SK-N-SH treated with all-trans-retinoic acid at 6 μM for 48 hours (cell line): ENCODE measurements at regions not wholly inside any gene's neighbourhood (a gene's known extent, or its start where the extent isn't known, plus 50 kb on each side); places are given as distances from the start of the nearest gene placed in this dataset.

Experiments used
- ATAC-seq: fragments of 200-7000 bp; cut with Tn5 transposase; 3 replicates; pipeline ENCODE4 v1.9.1; 2020; ENCODE audit warnings: mild to moderate bottlenecking, moderate library complexity
- BACH2 ChIP-seq: fragments of 250-450 bp; sonication (Bioruptor Pico); IDR thresholded peaks from 2 replicates; pipeline ENCODE4 v1.9.0; 2021; ENCODE audit warnings: mild to moderate bottlenecking, borderline replicate concordance
- CREB5 ChIP-seq: fragments of 250-450 bp; sonication (Bioruptor Pico); IDR thresholded peaks from 2 replicates; pipeline ENCODE4 v1.5.1; 2020; ENCODE audit warnings: low read depth, mild to moderate bottlenecking, moderate library complexity
- CSDC2 ChIP-seq: fragments of 250-450 bp; sonication (Bioruptor Pico); IDR thresholded peaks from 2 replicates; pipeline ENCODE4 v1.5.0; 2020; ENCODE audit warnings: mild to moderate bottlenecking, moderate library complexity
- ESRRG ChIP-seq: fragments of 250-450 bp; sonication (Bioruptor Pico); IDR thresholded peaks from 2 replicates; pipeline ENCODE4 v1.6.1; 2021; ENCODE audit warnings: mild to moderate bottlenecking
- ISL1 ChIP-seq: fragments of 250-450 bp; sonication (Bioruptor Pico); IDR thresholded peaks from 2 replicates; pipeline ENCODE4 v2.1.2; 2022; ENCODE audit warnings: mild to moderate bottlenecking, moderate library complexity
- OSR1 ChIP-seq: fragments of 250-450 bp; sonication (Bioruptor Pico); IDR thresholded peaks from 2 replicates; pipeline ENCODE4 v1.8.0; 2022; ENCODE audit warnings: moderate library complexity, mild to moderate bottlenecking, inconsistent platforms
- PPARA ChIP-seq: fragments of 250-450 bp; sonication (Bioruptor Pico); IDR thresholded peaks from 2 replicates; pipeline ENCODE4 v1.5.0; 2020; ENCODE audit warnings: mild to moderate bottlenecking, borderline replicate concordance
- RARB ChIP-seq: fragments of 250-450 bp; sonication (Bioruptor Pico); IDR thresholded peaks from 2 replicates; pipeline ENCODE4 v1.8.0; 2021; ENCODE audit warnings: mild to moderate bottlenecking, moderate library complexity
- SNAI2 ChIP-seq: fragments of 250-450 bp; sonication (Bioruptor Pico); IDR thresholded peaks from 2 replicates; pipeline ENCODE4 v1.5.0; 2020; ENCODE audit warnings: mild to moderate bottlenecking, moderate library complexity
- TCF4 ChIP-seq: fragments of 250-450 bp; sonication (Bioruptor Pico); IDR thresholded peaks from 2 replicates; pipeline ENCODE4 v1.8.0; 2021; ENCODE audit warnings: mild to moderate bottlenecking, moderate library complexity, borderline replicate concordance
- TOX ChIP-seq: fragments of 250-450 bp; sonication (Bioruptor Pico); IDR thresholded peaks from 2 replicates; pipeline ENCODE4 v1.8.0; 2021; ENCODE audit warnings: mild to moderate bottlenecking, moderate library complexity, borderline replicate concordance
- ZC3H10 ChIP-seq: fragments of 250-450 bp; sonication (Bioruptor Pico); IDR thresholded peaks from 2 replicates; pipeline ENCODE4 v1.5.1; 2021; ENCODE audit warnings: mild to moderate bottlenecking, moderate library complexity
- ZFP3 ChIP-seq: fragments of 250-450 bp; sonication (Bioruptor Pico); IDR thresholded peaks from 2 replicates; pipeline ENCODE4 v1.5.0; 2020; ENCODE audit warnings: mild to moderate bottlenecking, moderate library complexity
- ZFP30 ChIP-seq: fragments of 450-650 bp; formaldehyde crosslinking; IDR thresholded peaks from 2 replicates; pipeline ENCODE4 v1.5.0; 2022; ENCODE audit warnings: mild to moderate bottlenecking, moderate library complexity
- ZNF565 ChIP-seq: fragments of 450-650 bp; formaldehyde crosslinking; conservative IDR thresholded peaks from 2 replicates; pipeline ENCODE4 v1.5.0; 2020; ENCODE audit warnings: low read depth, mild to moderate bottlenecking, moderate library complexity
- ZNF70 ChIP-seq: fragments of 450-650 bp; formaldehyde crosslinking; IDR thresholded peaks from 2 replicates; pipeline ENCODE4 v1.5.0; 2020; ENCODE audit warnings: mild to moderate bottlenecking, moderate library complexity
- ZNF8 ChIP-seq: fragments of 450-650 bp; formaldehyde crosslinking; IDR thresholded peaks from 2 replicates; pipeline ENCODE4 v1.5.0; 2020; ENCODE audit warnings: mild to moderate bottlenecking, moderate library complexity
- TF ChIP-seq, protein P1 (sequence below): fragments of 250-450 bp; sonication (Bioruptor Pico); IDR thresholded peaks from 2 replicates; pipeline ENCODE4 v1.8.0; 2020; ENCODE audit warnings: mild to moderate bottlenecking, moderate library complexity, borderline replicate concordance
- TF ChIP-seq, protein P2 (sequence below): fragments of 250-450 bp; sonication (Bioruptor Pico); IDR thresholded peaks from 2 replicates; pipeline ENCODE4 v1.5.0; 2020; ENCODE audit warnings: mild to moderate bottlenecking, moderate library complexity

DNA sequence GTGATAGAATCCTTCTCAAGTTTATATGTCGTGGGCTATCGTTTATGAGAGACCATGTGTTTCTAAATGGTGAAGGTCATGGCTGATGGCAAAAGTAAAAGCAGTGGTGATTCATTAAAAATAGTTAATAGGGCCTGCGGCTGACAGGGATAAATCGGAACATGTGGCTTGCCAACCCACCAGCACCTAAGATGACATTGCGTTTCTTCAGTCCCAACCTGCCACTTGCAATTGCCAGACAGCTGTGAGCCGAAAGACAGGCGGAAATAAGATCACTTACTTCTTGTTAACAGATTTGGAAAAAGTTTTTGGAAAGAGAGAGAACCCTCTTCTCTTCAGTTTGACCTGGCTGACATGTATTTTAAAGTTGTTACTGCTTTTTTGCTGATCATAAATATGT, 131.5 kb upstream of the MPPED2 start:
- ATAC-seq = no peak
- TF ChIP-seq ZC3H10 = no peak
- TF ChIP-seq ZNF70 (CRISPR knock-in tag) = no peak

DNA sequence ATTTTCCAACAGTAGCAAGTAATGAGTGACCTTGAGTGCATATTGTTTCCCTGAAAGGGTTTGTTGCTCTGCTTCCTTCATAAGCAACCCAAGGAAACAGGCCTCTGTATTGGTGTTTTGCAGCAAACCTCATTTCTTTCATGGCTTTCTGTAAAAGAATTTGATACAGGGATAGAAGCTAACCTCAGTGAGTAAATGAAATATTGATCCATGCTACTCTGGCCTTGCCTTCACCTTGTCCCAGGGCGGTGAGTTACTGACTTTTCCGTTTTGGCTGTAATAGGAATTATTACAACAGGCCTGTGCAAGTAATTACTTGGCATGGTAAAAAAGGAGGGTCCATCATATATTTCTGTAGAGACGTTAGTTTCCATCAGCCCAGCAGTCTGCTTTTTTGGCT, 130.9 kb upstream of the MPPED2 start:
- ATAC-seq = no peak
- no peak for TF ChIP-seq ZNF70 (CRISPR knock-in tag)
- TF ChIP-seq ZFP3 (CRISPR knock-in tag) = no peak
- TF ChIP-seq, protein P1, sequence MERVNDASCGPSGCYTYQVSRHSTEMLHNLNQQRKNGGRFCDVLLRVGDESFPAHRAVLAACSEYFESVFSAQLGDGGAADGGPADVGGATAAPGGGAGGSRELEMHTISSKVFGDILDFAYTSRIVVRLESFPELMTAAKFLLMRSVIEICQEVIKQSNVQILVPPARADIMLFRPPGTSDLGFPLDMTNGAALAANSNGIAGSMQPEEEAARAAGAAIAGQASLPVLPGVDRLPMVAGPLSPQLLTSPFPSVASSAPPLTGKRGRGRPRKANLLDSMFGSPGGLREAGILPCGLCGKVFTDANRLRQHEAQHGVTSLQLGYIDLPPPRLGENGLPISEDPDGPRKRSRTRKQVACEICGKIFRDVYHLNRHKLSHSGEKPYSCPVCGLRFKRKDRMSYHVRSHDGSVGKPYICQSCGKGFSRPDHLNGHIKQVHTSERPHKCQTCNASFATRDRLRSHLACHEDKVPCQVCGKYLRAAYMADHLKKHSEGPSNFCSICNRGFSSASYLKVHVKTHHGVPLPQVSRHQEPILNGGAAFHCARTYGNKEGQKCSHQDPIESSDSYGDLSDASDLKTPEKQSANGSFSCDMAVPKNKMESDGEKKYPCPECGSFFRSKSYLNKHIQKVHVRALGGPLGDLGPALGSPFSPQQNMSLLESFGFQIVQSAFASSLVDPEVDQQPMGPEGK (CRISPR knock-in tag) = no peak
- no peak for TF ChIP-seq ZFP30 (CRISPR knock-in tag)
- no peak for TF ChIP-seq OSR1
- TF ChIP-seq ZNF565 (CRISPR knock-in tag) = no peak

- ATAC-seq = no peak
- TF ChIP-seq ESRRG (CRISPR knock-in tag) = no peak
- no peak for TF ChIP-seq SNAI2 (CRISPR knock-in tag)
- TF ChIP-seq CSDC2 (CRISPR knock-in tag) = no peak
Measured at GRCh38 chr11:30712749-30713148, 126.6 kb upstream of the MPPED2 start.

DNA sequence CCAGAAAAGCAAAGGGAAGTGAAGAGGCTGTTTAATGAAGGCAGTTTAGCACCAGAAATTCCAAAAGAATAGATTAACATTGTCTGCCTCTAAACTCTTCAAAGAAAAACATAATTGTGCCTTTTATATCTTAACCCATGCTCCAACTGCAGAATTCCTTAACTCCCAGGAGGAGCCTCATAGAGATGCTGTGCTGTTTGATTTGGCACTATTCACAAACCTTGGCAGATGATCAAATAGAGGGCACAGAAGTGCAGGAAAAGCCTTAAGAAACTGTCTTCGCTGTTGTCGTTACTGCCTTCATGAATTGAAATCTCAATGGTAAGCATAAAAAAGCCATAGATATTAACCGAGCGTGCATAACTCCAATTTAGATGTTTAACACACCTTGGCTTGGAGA, 124.1 kb upstream of the MPPED2 start:
- TF ChIP-seq ISL1 (CRISPR knock-in tag) = 0 out of 2 replicates have a peak, but pooled peaks have one; percentile 29
- no peak for TF ChIP-seq BACH2 (CRISPR knock-in tag)
- ATAC-seq = no peak

DNA sequence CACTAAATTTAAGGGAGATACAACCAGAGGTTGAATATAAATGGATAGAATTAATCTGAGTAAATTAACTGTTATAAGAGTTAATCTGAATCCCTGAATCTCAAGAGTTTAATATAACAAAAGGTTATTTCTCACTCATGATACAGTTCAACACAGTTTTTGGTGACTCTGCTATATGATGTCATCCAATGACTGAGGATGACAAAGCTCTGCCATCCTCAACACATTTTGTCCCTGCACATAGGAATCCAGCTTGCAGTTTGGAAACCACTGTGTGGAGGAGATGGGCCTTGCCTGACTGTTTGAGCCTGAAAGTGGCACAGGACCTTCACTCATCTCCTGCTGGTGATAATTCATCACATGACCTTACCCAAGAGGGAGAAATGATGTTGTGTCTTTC, 121.0 kb upstream of the MPPED2 start:
- no peak for TF ChIP-seq BACH2 (CRISPR knock-in tag)
- no peak for TF ChIP-seq TCF4 (CRISPR knock-in tag)
- no peak for TF ChIP-seq ZFP30 (CRISPR knock-in tag)
- TF ChIP-seq CSDC2 (CRISPR knock-in tag) = no peak
- TF ChIP-seq OSR1 = no peak
- no peak for TF ChIP-seq ZC3H10
- no peak for TF ChIP-seq PPARA (CRISPR knock-in tag)
- TF ChIP-seq, protein P2, sequence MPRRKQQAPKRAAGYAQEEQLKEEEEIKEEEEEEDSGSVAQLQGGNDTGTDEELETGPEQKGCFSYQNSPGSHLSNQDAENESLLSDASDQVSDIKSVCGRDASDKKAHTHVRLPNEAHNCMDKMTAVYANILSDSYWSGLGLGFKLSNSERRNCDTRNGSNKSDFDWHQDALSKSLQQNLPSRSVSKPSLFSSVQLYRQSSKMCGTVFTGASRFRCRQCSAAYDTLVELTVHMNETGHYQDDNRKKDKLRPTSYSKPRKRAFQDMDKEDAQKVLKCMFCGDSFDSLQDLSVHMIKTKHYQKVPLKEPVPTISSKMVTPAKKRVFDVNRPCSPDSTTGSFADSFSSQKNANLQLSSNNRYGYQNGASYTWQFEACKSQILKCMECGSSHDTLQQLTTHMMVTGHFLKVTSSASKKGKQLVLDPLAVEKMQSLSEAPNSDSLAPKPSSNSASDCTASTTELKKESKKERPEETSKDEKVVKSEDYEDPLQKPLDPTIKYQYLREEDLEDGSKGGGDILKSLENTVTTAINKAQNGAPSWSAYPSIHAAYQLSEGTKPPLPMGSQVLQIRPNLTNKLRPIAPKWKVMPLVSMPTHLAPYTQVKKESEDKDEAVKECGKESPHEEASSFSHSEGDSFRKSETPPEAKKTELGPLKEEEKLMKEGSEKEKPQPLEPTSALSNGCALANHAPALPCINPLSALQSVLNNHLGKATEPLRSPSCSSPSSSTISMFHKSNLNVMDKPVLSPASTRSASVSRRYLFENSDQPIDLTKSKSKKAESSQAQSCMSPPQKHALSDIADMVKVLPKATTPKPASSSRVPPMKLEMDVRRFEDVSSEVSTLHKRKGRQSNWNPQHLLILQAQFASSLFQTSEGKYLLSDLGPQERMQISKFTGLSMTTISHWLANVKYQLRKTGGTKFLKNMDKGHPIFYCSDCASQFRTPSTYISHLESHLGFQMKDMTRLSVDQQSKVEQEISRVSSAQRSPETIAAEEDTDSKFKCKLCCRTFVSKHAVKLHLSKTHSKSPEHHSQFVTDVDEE (CRISPR knock-in tag) = no peak
- no peak for TF ChIP-seq ZNF565 (CRISPR knock-in tag)
- TF ChIP-seq TOX (CRISPR knock-in tag) = no peak
- TF ChIP-seq ESRRG (CRISPR knock-in tag) = no peak
- TF ChIP-seq RARB = no peak
- TF ChIP-seq SNAI2 (CRISPR knock-in tag) = no peak
- no peak for TF ChIP-seq ZFP3 (CRISPR knock-in tag)
- no peak for TF ChIP-seq ZNF70 (CRISPR knock-in tag)
- ATAC-seq = no peak

DNA sequence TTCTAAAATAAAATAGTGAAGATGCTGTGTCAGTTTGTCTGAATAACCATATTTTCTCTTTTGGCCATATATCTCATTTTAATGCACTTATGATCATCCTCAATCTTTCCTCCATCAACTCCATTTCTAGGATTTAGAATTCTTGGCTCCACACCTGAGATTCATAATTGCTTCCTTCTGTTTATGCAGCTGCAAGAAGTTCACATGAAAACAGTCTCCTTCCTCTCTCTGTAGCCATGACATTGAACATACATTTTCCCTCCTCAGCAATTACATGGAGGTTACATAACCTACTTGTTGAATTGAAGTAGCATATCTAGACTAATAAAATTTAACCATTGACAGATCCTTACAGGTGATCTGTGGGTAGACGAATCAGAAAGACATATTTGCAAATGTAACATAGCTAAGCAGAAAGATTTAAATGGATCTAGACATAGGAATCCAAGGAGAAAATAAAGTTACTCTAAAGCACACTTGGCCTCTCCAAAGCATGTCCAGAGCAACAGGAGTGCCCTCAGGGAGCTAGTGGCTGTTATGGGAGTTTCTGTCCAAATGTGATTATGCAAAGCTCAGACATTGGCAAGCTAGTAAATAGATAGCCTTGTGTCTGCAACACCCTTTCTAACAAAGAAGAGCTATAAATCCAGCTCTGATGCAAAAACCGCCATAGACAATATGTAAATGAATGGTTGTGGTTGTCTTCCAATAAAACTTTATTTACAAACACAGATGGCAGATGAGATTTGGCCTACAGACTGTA, 119.9 kb upstream of the MPPED2 start:
- TF ChIP-seq PPARA (CRISPR knock-in tag) = no peak
- no peak for TF ChIP-seq SNAI2 (CRISPR knock-in tag)
- no peak for TF ChIP-seq ZNF8 (CRISPR knock-in tag)
- no peak for TF ChIP-seq CREB5
- TF ChIP-seq TOX (CRISPR knock-in tag) = no peak
- TF ChIP-seq TCF4 (CRISPR knock-in tag) = no peak
- ATAC-seq = no peak
